Loucy (cell line): ENCODE measurements at regions not wholly inside any gene's neighbourhood (a gene's known extent, or its start where the extent isn't known, plus 50 kb on each side); places are given as distances from the start of the nearest gene placed in this dataset.

Source experiments
- H2AFZ ChIP-seq: fragments of 200-600 bp; sonication (generic); 2 replicates; pipeline ENCODE4 v1.6.0; 2016; ENCODE audit warnings: antibody characterized with exemption, mild to moderate bottlenecking, low read length, moderate library complexity
- H3F3A ChIP-seq: fragments of 200-600 bp; 2 replicates; pipeline ENCODE4 v1.6.0; 2016; ENCODE audit warnings: antibody characterized with exemption, low read depth, mild to moderate bottlenecking
- H3K27me3 ChIP-seq: fragments of 200-600 bp; sonication (generic); 2 replicates; pipeline ENCODE4 v1.6.1; 2014; ENCODE audit warnings: low read length, mild to moderate bottlenecking; ENCODE audit not compliant: insufficient read depth, poor library complexity, severe bottlenecking
- H3K36me3 ChIP-seq: fragments of 200-600 bp; sonication (generic); 2 replicates; pipeline ENCODE4 v1.6.1; 2016; ENCODE audit warnings: low read length; ENCODE audit not compliant: insufficient read depth
- H3K4me1 ChIP-seq: fragments of 200-600 bp; sonication (generic); 2 replicates; pipeline ENCODE4 v1.5.1; 2014; ENCODE audit warnings: low read length, mild to moderate bottlenecking; ENCODE audit not compliant: insufficient read depth, poor library complexity, severe bottlenecking
- H3K4me2 ChIP-seq: fragments of 200-600 bp; sonication (generic); 2 replicates; pipeline ENCODE4 v1.6.0; 2014; ENCODE audit warnings: antibody characterized with exemption, low read length, low read depth, mild to moderate bottlenecking; ENCODE audit not compliant: poor library complexity, severe bottlenecking
- H3K4me3 ChIP-seq: fragments of 200-600 bp; sonication (generic); 2 replicates; pipeline ENCODE4 v1.5.1; 2014; ENCODE audit warnings: low read length, mild to moderate bottlenecking, mixed read lengths; ENCODE audit not compliant: poor library complexity, severe bottlenecking
- H3K79me2 ChIP-seq: fragments of 200-600 bp; sonication (generic); 2 replicates; pipeline ENCODE4 v1.6.1; 2014; ENCODE audit warnings: low read length; ENCODE audit not compliant: insufficient read depth
- H3K9ac ChIP-seq: fragments of 200-600 bp; sonication (generic); 2 replicates; pipeline ENCODE4 v1.6.0; 2014; ENCODE audit warnings: mild to moderate bottlenecking, low read depth, low read length, moderate library complexity; ENCODE audit not compliant: poor library complexity, severe bottlenecking
- H3K9me2 ChIP-seq: fragments of 200-600 bp; sonication (generic); replicated peaks from 2 replicates; pipeline ENCODE4 v1.6.1; 2016; ENCODE audit warnings: low read depth, low read length, mixed read lengths
- H3K9me3 ChIP-seq: fragments of 200-600 bp; sonication (generic); 2 replicates; pipeline ENCODE4 v1.6.1; 2014; ENCODE audit warnings: mild to moderate bottlenecking, antibody characterized with exemption, low read length, low read depth; ENCODE audit not compliant: insufficient read depth
- H4K20me1 ChIP-seq: fragments of 200-600 bp; sonication (generic); 2 replicates; pipeline ENCODE4 v1.6.0; 2014; ENCODE audit warnings: antibody characterized with exemption, low read length, mild to moderate bottlenecking; ENCODE audit not compliant: insufficient read depth, poor library complexity, severe bottlenecking
- CTCF ChIP-seq: fragments of 200-600 bp; sonication (generic); conservative IDR thresholded peaks from 2 replicates; pipeline ENCODE4 v1.5.1; 2014; ENCODE audit warnings: mild to moderate bottlenecking, antibody characterized with exemption, low read length
- EZH2phosphoT487 ChIP-seq: fragments of 200-600 bp; IDR thresholded peaks from 2 replicates; pipeline ENCODE4 v1.6.1; 2018; ENCODE audit warnings: antibody characterized with exemption, mild to moderate bottlenecking, moderate library complexity, borderline replicate concordance

- Histone ChIP-seq H3K9ac (no peak overlapping the region), H3K79me2 (no peaks in the 10 kb centered on the region), H2AFZ (no peak overlapping the region), H3K9me3 (no peaks in the 10 kb centered on the region), H4K20me1 (no peaks in the 10 kb centered on the region), H3K36me3 (no peaks in the 10 kb centered on the region), H3F3A (no peaks in the 10 kb centered on the region), H3K4me2 (no peak overlapping the region), H3K27me3 (no peaks in the 10 kb centered on the region), H3K4me1 (peaks cover 13% of the 10 kb centered on the region), H3K4me3 (no peak overlapping the region), H3K9me2 (no peaks in the 10 kb centered on the region)
- TF ChIP-seq CTCF (no peak), EZH2phosphoT487 (no peak)
These were observed 89.7 kb downstream of the PSMG1 start for GRCh38 chr21:39093526-39093925.

- TF ChIP-seq CTCF (no peak), EZH2phosphoT487 (no peak)
- H3K9ac ChIP-seq: no peak overlapping the region
- H3K4me3 ChIP-seq: no peak overlapping the region
- H3K4me1 ChIP-seq: no peaks in the 10 kb centered on the region
- H3K79me2 ChIP-seq: no peaks in the 10 kb centered on the region
- H3K9me2 ChIP-seq: no peaks in the 10 kb centered on the region
- no peaks in the 10 kb centered on the region for H3K27me3 ChIP-seq
- no peak overlapping the region for H2AFZ ChIP-seq
- H3F3A ChIP-seq: no peaks in the 10 kb centered on the region
- H4K20me1 ChIP-seq: no peaks in the 10 kb centered on the region
- H3K9me3 ChIP-seq: no peaks in the 10 kb centered on the region
- H3K4me2 ChIP-seq: no peak overlapping the region
- H3K36me3 ChIP-seq: no peaks in the 10 kb centered on the region
These were observed 94.3 kb downstream of the PSMG1 start for GRCh38 chr21:39088831-39089380.

- Histone ChIP-seq H3K4me2 (no peak overlapping the region), H3K9me2 (no peaks in the 10 kb centered on the region), H2AFZ (no peak overlapping the region), H4K20me1 (no peaks in the 10 kb centered on the region), H3K9me3 (no peaks in the 10 kb centered on the region), H3K4me3 (no peak overlapping the region), H3K79me2 (no peaks in the 10 kb centered on the region), H3F3A (no peaks in the 10 kb centered on the region), H3K9ac (no peak overlapping the region), H3K36me3 (no peaks in the 10 kb centered on the region), H3K4me1 (no peaks in the 10 kb centered on the region), H3K27me3 (no peaks in the 10 kb centered on the region)
- TF ChIP-seq CTCF (no peak), EZH2phosphoT487 (no peak)
These were observed 95.2 kb downstream of the PSMG1 start for GRCh38 chr21:39088031-39088370.
